Osteoblast (primary cell): ENCODE measurements at regions not wholly inside any gene's neighbourhood (a gene's known extent, or its start where the extent isn't known, plus 50 kb on each side); places are given as distances from the start of the nearest gene placed in this dataset.

ENCODE experiments used
- DNase-seq: peaks from one replicate; pipeline ENCODE4 v3.0.0; 2011; ENCODE audit warnings: low spot score, mixed read lengths; ENCODE audit not compliant: insufficient read length; ENCODE audit errors: missing footprints
- H2AFZ ChIP-seq: 2 replicates; pipeline ENCODE4 v1.6.0; 2011; ENCODE audit warnings: mild to moderate bottlenecking, low read length
- H3K27ac ChIP-seq: 2 replicates; pipeline ENCODE4 v1.5.1; 2011; ENCODE audit warnings: mild to moderate bottlenecking, low read depth, low read length, moderate library complexity
- H3K27me3 ChIP-seq: 2 replicates; pipeline ENCODE4 v1.6.0; 2012; ENCODE audit warnings: mild to moderate bottlenecking, control low read depth, inconsistent platforms, low read length, moderate library complexity; ENCODE audit not compliant: insufficient read depth
- H3K36me3 ChIP-seq: 2 replicates; pipeline ENCODE4 v1.5.1; 2011; ENCODE audit warnings: mild to moderate bottlenecking, low read length, control low read depth, moderate library complexity; ENCODE audit not compliant: insufficient read depth
- H3K4me1 ChIP-seq: 2 replicates; pipeline ENCODE4 v1.5.1; 2011; ENCODE audit warnings: mild to moderate bottlenecking, low read length, control low read depth, moderate library complexity; ENCODE audit not compliant: insufficient read depth
- H3K4me2 ChIP-seq: 2 replicates; pipeline ENCODE4 v1.6.0; 2011; ENCODE audit warnings: mild to moderate bottlenecking, low read length; ENCODE audit not compliant: insufficient read depth
- H3K4me3 ChIP-seq: fragments of 200-600 bp; sonication (generic); 3 replicates; pipeline ENCODE4 v1.5.1; 2012; ENCODE audit warnings: mild to moderate bottlenecking, low read length, inconsistent platforms; ENCODE audit not compliant: insufficient read depth
- H3K79me2 ChIP-seq: 2 replicates; pipeline ENCODE4 v1.6.0; 2012; ENCODE audit warnings: mild to moderate bottlenecking, low read length, control low read depth, inconsistent platforms; ENCODE audit not compliant: insufficient read depth
- H3K9me3 ChIP-seq: 2 replicates; pipeline ENCODE4 v1.5.1; 2011; ENCODE audit warnings: low read depth, low read length, control low read depth
- H4K20me1 ChIP-seq: 2 replicates; pipeline ENCODE4 v1.6.0; 2012; ENCODE audit warnings: mild to moderate bottlenecking, low read length, control low read depth; ENCODE audit not compliant: insufficient read depth
- CTCF ChIP-seq: IDR thresholded peaks from 2 replicates; pipeline ENCODE4 v1.5.1; 2011; ENCODE audit warnings: mild to moderate bottlenecking, low read depth, low read length, moderate library complexity; ENCODE audit errors: extremely low read depth

- H4K20me1 ChIP-seq: no peaks in the 10 kb centered on the region
- no peak overlapping the region for H3K4me2 ChIP-seq
- no peak for TF ChIP-seq CTCF
- no peaks in the 10 kb centered on the region for H3K9me3 ChIP-seq
- H3K4me1 ChIP-seq: no peaks in the 10 kb centered on the region
- H3K27me3 ChIP-seq: no peaks in the 10 kb centered on the region
- H3K36me3 ChIP-seq: no peaks in the 10 kb centered on the region
- no peak overlapping the region for H3K4me3 ChIP-seq
- no peak overlapping the region for H3K27ac ChIP-seq
- DNase-seq: no peak
- no peak overlapping the region for H2AFZ ChIP-seq
- no peaks in the 10 kb centered on the region for H3K79me2 ChIP-seq
Measured at GRCh38 chr18:24799720-24800119, 339.3 kb downstream of the HRH4 start.

- no peak for DNase-seq
- H3K27me3 ChIP-seq: no peaks in the 10 kb centered on the region
- no peaks in the 10 kb centered on the region for H3K9me3 ChIP-seq
- no peak overlapping the region for H3K4me2 ChIP-seq
- no peaks in the 10 kb centered on the region for H4K20me1 ChIP-seq
- H3K27ac ChIP-seq: no peak overlapping the region
- no peaks in the 10 kb centered on the region for H3K36me3 ChIP-seq
- no peaks in the 10 kb centered on the region for H3K79me2 ChIP-seq
- no peak overlapping the region for H3K4me3 ChIP-seq
- no peak for TF ChIP-seq CTCF
- H3K4me1 ChIP-seq: no peaks in the 10 kb centered on the region
- no peak overlapping the region for H2AFZ ChIP-seq
Measured at GRCh38 chr18:24801001-24801400, 340.6 kb downstream of the HRH4 start.

GRCh38 chr18:24802456-24802855 is 342.0 kb downstream of the HRH4 start:
- H3K4me2 ChIP-seq: no peak overlapping the region
- H2AFZ ChIP-seq: no peak overlapping the region
- no peaks in the 10 kb centered on the region for H3K36me3 ChIP-seq
- DNase-seq: no peak
- no peak overlapping the region for H3K27ac ChIP-seq
- H3K79me2 ChIP-seq: no peaks in the 10 kb centered on the region
- no peak overlapping the region for H3K4me3 ChIP-seq
- no peaks in the 10 kb centered on the region for H4K20me1 ChIP-seq
- H3K9me3 ChIP-seq: no peaks in the 10 kb centered on the region
- H3K4me1 ChIP-seq: no peaks in the 10 kb centered on the region
- TF ChIP-seq CTCF: no peak
- H3K27me3 ChIP-seq: no peaks in the 10 kb centered on the region

GRCh38 chr18:24805156-24805555 is 344.7 kb downstream of the HRH4 start:
- Histone ChIP-seq H3K27ac (no peak overlapping the region), H3K4me3 (no peak overlapping the region), H4K20me1 (no peaks in the 10 kb centered on the region), H2AFZ (no peak overlapping the region), H3K4me1 (no peaks in the 10 kb centered on the region), H3K79me2 (no peaks in the 10 kb centered on the region), H3K27me3 (no peaks in the 10 kb centered on the region), H3K4me2 (no peak overlapping the region), H3K36me3 (no peaks in the 10 kb centered on the region), H3K9me3 (no peaks in the 10 kb centered on the region)
- DNase-seq: no peak
- no peak for TF ChIP-seq CTCF
